Smooth muscle cell (in vitro differentiated cells): ENCODE measurements at regions not wholly inside any gene's neighbourhood (a gene's known extent, or its start where the extent isn't known, plus 50 kb on each side); places are given as distances from the start of the nearest gene placed in this dataset.
A peak's percentile ranks its signal among the peaks of the same experiment; 100 is the strongest.
"Not testable (repeated sequence)": the region's sequence is repeated elsewhere in the genome, so short reads cannot be mapped to it uniquely, and the experiment has no call there.

Experiments used
- DNase-seq: peaks from one replicate; lab custom pipeline; 2025; ENCODE audit not compliant: unreplicated experiment; lab: John Stamatoyannopoulos, UW
- H2AFZ ChIP-seq: fragments of 200-600 bp; sonication (generic); 2 replicates; pipeline ENCODE4 v1.6.0; 2016; ENCODE audit warnings: antibody characterized with exemption, low read depth, mild to moderate bottlenecking
- H3F3A ChIP-seq: fragments of 200-600 bp; sonication (generic); 2 replicates; pipeline ENCODE4 v1.6.0; 2017; ENCODE audit warnings: antibody characterized with exemption, low read depth
- H3K27ac ChIP-seq: fragments of 200-600 bp; sonication (generic); 2 replicates; pipeline ENCODE4 v1.5.1; 2016; ENCODE audit warnings: low read depth, mild to moderate bottlenecking
- H3K27me3 ChIP-seq: fragments of 200-600 bp; sonication (generic); 2 replicates; pipeline ENCODE4 v1.6.1; 2016; ENCODE audit warnings: low read depth, mild to moderate bottlenecking
- H3K36me3 ChIP-seq: fragments of 200-600 bp; sonication (generic); 2 replicates; pipeline ENCODE4 v1.5.1; 2016; ENCODE audit warnings: low read depth
- H3K4me1 ChIP-seq: fragments of 200-600 bp; sonication (generic); 2 replicates; pipeline ENCODE4 v1.5.1; 2016; ENCODE audit warnings: low read depth
- H3K4me2 ChIP-seq: fragments of 200-600 bp; sonication (generic); 2 replicates; pipeline ENCODE4 v1.6.0; 2016; ENCODE audit warnings: mild to moderate bottlenecking
- H3K4me3 ChIP-seq: fragments of 200-600 bp; sonication (generic); 2 replicates; pipeline ENCODE4 v1.5.1; 2016; ENCODE audit warnings: mild to moderate bottlenecking
- H3K79me2 ChIP-seq: fragments of 200-600 bp; sonication (generic); 2 replicates; pipeline ENCODE4 v1.6.0; 2016; ENCODE audit warnings: low read depth, mild to moderate bottlenecking
- H3K9ac ChIP-seq: fragments of 200-600 bp; sonication (generic); 2 replicates; pipeline ENCODE4 v1.6.0; 2016; ENCODE audit warnings: low read depth
- H3K9me3 ChIP-seq: fragments of 200-600 bp; sonication (generic); replicated peaks from 2 replicates; pipeline ENCODE4 v1.5.1; 2016; ENCODE audit warnings: low read depth
- H4K20me1 ChIP-seq: fragments of 200-600 bp; sonication (generic); 2 replicates; pipeline ENCODE4 v1.6.0; 2016; ENCODE audit warnings: low read depth
- WGBS: methylation state at CpG from one replicate; pipeline ENCODE4 v1.1.7; 2016; ENCODE audit warnings: low lambda C conversion rate; 5-methylcytosine and 5-hydroxymethylcytosine counted together
- TF ChIP-seq, protein P1 (sequence below): fragments of 200-600 bp; sonication (generic); IDR thresholded peaks from 2 replicates; pipeline ENCODE4 v1.5.1; 2017; ENCODE audit warnings: borderline replicate concordance, mild to moderate bottlenecking, antibody characterized with exemption; ENCODE audit not compliant: insufficient read depth, poor library complexity, severe bottlenecking

DNA sequence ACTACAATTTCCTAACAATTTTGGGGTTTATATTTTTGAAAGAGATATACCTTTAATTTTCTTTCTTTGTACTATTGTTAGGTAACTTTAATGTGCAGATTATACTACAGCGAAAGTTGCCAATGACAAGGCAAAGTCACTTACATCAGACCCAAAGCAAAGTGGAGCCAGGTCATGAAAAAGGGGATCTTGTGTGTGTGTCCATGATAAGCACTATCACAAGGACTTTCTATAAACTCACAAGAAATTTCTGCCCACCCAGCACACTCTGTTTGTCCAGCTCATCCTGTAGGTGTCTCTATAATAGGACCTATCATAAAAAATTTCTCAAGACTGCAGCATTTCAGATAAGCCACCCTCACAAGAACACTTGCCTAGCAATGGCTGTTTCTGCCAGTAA, 85.7 kb upstream of the TP53BP2 start:
- not testable (repeated sequence) for H3K9ac ChIP-seq, H4K20me1 ChIP-seq, H2AFZ ChIP-seq, H3K4me1 ChIP-seq, H3K27ac ChIP-seq, H3K79me2 ChIP-seq, H3K9me3 ChIP-seq, H3K4me3 ChIP-seq, H3K4me2 ChIP-seq, H3K36me3 ChIP-seq, H3F3A ChIP-seq, DNase-seq, H3K27me3 ChIP-seq
- 92% methylated on average over 1 of the region's 1 CpG for WGBS

DNA sequence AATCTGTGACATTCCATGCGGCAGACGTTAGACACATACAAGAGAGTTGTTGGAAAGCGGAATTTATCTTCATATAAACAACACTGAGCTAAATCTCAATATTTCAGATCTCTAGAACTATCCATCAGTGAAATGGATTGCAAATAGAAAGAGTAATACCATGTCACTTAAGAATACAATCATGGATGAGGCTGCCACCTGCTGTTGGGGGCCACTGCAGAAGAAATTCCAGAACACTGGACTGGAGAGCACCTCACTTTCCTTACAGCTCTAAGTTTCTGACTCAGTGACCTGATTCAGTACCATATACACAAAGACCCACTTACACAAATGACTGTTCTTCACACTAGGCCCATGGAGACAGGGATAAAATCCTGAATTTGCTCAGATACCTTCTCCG, 75.1 kb upstream of the TP53BP2 start:
- not testable (repeated sequence) for H2AFZ ChIP-seq, H3F3A ChIP-seq, H3K9ac ChIP-seq, DNase-seq, H3K79me2 ChIP-seq, H3K4me3 ChIP-seq, H3K36me3 ChIP-seq, H3K4me2 ChIP-seq, H3K9me3 ChIP-seq, H4K20me1 ChIP-seq, H3K4me1 ChIP-seq, H3K27me3 ChIP-seq, H3K27ac ChIP-seq
- WGBS: 100% methylated on average over 1 of the region's 4 CpGs
- TF ChIP-seq, protein P1, sequence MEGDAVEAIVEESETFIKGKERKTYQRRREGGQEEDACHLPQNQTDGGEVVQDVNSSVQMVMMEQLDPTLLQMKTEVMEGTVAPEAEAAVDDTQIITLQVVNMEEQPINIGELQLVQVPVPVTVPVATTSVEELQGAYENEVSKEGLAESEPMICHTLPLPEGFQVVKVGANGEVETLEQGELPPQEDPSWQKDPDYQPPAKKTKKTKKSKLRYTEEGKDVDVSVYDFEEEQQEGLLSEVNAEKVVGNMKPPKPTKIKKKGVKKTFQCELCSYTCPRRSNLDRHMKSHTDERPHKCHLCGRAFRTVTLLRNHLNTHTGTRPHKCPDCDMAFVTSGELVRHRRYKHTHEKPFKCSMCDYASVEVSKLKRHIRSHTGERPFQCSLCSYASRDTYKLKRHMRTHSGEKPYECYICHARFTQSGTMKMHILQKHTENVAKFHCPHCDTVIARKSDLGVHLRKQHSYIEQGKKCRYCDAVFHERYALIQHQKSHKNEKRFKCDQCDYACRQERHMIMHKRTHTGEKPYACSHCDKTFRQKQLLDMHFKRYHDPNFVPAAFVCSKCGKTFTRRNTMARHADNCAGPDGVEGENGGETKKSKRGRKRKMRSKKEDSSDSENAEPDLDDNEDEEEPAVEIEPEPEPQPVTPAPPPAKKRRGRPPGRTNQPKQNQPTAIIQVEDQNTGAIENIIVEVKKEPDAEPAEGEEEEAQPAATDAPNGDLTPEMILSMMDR: peak; percentile 18

DNA sequence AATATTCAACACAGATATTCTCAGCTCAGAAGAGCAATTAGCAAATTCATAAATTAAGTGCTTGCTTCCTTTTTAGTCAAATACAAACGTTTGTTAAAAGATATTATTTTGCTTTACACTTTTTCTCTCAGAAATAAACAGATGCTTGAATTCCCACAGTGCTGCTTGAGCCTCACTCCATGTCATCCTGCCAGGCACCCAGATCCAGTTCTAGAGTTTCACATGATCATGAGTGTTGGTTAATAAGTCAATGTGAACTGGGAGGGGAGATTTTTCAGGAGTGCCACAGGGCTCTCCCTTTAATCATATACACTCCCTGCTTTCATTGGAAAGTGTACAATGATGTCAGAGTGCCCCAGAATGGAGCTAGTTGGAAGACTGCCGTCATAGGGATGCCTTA, 69.7 kb upstream of the TP53BP2 start:
- H4K20me1 ChIP-seq, H3K4me2 ChIP-seq, H3K4me1 ChIP-seq, H3K27me3 ChIP-seq, H3K79me2 ChIP-seq, H3K27ac ChIP-seq, H3K9me3 ChIP-seq, H3K4me3 ChIP-seq, DNase-seq, H2AFZ ChIP-seq, H3F3A ChIP-seq, H3K9ac ChIP-seq, H3K36me3 ChIP-seq: not testable (repeated sequence)
- 69% methylated on average over 2 of the region's 2 CpGs for WGBS

DNA sequence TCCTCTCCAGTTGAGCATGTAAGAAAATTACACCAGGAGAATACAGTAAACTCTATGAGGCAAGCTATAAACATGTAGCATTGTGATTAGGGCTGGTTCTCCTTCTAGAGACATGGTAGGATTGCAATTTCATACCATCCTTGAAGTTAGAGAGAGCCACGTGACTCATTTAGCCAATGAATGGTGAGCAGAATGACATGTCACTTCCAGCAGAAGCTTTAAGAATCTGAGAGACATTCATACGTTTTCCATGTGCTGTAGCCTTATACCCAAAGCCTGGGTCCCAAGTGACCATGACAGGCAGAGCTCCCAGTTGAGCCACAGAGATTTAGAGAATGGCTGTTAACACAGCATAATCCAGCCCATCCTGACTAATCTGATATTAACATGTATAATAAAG, 68.0 kb upstream of the TP53BP2 start:
- H3K4me2 ChIP-seq, H2AFZ ChIP-seq, H3K4me1 ChIP-seq, H3F3A ChIP-seq, H3K36me3 ChIP-seq, H3K27me3 ChIP-seq, H4K20me1 ChIP-seq, H3K27ac ChIP-seq, H3K9me3 ChIP-seq, DNase-seq, H3K4me3 ChIP-seq, H3K9ac ChIP-seq, H3K79me2 ChIP-seq: not testable (repeated sequence)
- WGBS: 79% methylated on average over 2 of the region's 2 CpGs

DNA sequence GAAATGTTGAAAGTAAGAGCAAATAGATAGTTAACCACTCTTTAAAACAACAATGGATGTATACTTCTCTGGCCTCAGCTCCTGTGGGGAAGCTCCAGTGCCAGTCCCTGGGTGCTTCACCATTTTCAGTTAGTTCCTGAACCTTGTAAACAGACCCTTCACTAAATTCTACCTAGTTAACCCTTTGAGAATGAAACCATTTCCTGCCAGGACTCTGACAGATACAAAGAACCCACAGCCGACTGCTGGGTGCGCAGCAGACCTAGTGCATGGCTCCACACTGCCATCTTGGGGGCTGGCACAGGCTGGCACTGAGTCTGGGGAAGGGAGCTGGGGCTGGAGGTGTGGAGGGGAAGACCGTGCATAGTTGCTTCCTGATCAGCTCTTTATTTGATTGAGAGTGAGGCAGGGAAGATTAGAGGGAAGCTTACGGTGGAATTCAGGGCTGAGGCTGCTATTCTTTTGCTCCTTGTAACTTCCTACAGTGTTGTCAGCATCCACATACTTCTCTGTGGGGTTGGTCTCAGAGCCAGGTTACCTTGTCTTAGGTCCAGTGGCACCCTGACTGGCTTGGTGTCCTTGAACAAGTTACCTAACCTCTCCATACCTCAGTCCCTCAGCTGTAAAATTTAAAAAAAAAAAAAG, 62.3 kb upstream of the TP53BP2 start:
- H4K20me1 ChIP-seq, H3K9me3 ChIP-seq, H3K4me2 ChIP-seq, H3K27ac ChIP-seq, H3K4me3 ChIP-seq, H2AFZ ChIP-seq, H3K36me3 ChIP-seq, H3K9ac ChIP-seq, H3K27me3 ChIP-seq, H3K79me2 ChIP-seq, H3K4me1 ChIP-seq, H3F3A ChIP-seq, DNase-seq: not testable (repeated sequence)
- 25% methylated on average over 2 of the region's 4 CpGs for WGBS
- TF ChIP-seq, protein P1: peak; percentile 19

DNA sequence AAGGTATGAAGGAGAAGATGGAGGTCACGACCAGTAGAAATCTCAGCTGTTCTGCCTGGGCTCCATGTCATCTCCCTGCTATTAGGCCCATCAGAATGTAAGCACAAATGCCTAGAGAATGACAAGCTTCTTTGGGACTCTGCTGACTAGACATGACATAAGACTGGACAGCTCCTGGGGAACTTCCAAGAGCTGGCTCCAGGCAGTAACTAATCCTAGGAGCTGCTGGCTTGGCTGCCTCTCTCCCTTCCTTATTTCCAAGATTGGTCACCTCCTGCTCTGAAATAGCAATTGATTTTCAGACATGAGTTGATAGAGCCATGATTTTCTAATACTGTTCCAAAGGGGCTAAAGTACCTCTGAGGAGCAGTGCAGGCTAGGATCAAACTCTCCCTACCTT, 57.5 kb upstream of the TP53BP2 start:
- H3K4me2 ChIP-seq, H3K9me3 ChIP-seq, H3F3A ChIP-seq, H4K20me1 ChIP-seq, H3K4me1 ChIP-seq, H3K27me3 ChIP-seq, DNase-seq, H3K79me2 ChIP-seq, H3K36me3 ChIP-seq, H2AFZ ChIP-seq, H3K4me3 ChIP-seq, H3K27ac ChIP-seq, H3K9ac ChIP-seq: not testable (repeated sequence)
- WGBS: no CpG with 5 or more reads among the region's 1 CpG

DNA sequence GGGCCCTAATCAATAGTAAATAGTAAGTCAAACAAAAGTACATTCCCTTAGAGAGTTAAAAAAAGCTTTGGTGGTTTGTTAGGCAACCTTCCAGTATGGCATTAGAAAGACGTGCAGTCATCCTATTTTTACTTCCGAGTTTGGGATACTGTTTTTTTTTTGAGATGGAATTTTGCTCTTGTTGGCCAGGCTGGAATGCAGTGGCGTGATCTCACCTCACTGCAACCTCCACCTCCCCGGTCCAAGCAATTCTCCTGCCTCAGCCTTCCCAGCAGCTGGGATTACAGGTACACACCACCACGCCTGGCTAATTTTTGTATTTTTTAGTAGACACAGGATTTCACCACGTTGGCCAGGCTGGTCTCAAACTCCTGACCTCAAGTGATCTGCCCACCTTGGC, 54.0 kb upstream of the TP53BP2 start:
- not testable (repeated sequence) for H4K20me1 ChIP-seq, H3K4me3 ChIP-seq, H3K27ac ChIP-seq, H3K27me3 ChIP-seq, H3K9ac ChIP-seq, H3K36me3 ChIP-seq, H3K4me2 ChIP-seq, H3K79me2 ChIP-seq, H2AFZ ChIP-seq, H3K4me1 ChIP-seq, DNase-seq, H3F3A ChIP-seq, H3K9me3 ChIP-seq
- 66% methylated on average over 6 of the region's 6 CpGs for WGBS
